WTC11 (cell line): ENCODE measurements at regions not wholly inside any gene's neighbourhood (a gene's known extent, or its start where the extent isn't known, plus 50 kb on each side); places are given as distances from the start of the nearest gene placed in this dataset.

Source experiments
- ATAC-seq: fragments of 200-7000 bp; cut with Tn5 transposase; 2 replicates; pipeline ENCODE4 v1.10.0; 2021; ENCODE audit warnings: mild to moderate bottlenecking, moderate library complexity
- CTCF ChIA-PET: fragments of 300-600 bp; sonication (Branson Sonifier 250); formaldehyde crosslinking; loops from one replicate; lab custom pipeline; 2021; ENCODE audit warnings: antibody characterized with exemption; lab: Charles Lee
- POLR2A ChIA-PET: fragments of 350-600 bp; sonication (Branson Sonifier 250); formaldehyde crosslinking; loops from one replicate; lab custom pipeline; 2021; ENCODE audit warnings: antibody characterized with exemption; lab: Charles Lee
- DNase-seq: peaks from one replicate; pipeline ENCODE4 v3.0.0; 2021; ENCODE audit warnings: low spot score
- H3K27ac Mint-ChIP-seq: 2 replicates; pipeline ENCODE4 v1.8.0; 2021; ENCODE audit warnings: mixed read lengths
- H3K27me3 Mint-ChIP-seq: 2 replicates; pipeline ENCODE4 v1.8.0; 2021; ENCODE audit warnings: low read depth, mild to moderate bottlenecking, moderate library complexity, mixed read lengths
- H3K36me3 Mint-ChIP-seq: 2 replicates; pipeline ENCODE4 v1.8.0; 2021; ENCODE audit warnings: mixed read lengths
- H3K4me1 Mint-ChIP-seq: 2 replicates; pipeline ENCODE4 v1.8.0; 2022; ENCODE audit warnings: mixed read lengths
- H3K4me3 Mint-ChIP-seq: 2 replicates; pipeline ENCODE4 v1.8.0; 2021; ENCODE audit warnings: mild to moderate bottlenecking, moderate library complexity, mixed read lengths
- H3K9me3 Mint-ChIP-seq: 2 replicates; pipeline ENCODE4 v1.8.0; 2021; ENCODE audit warnings: mixed read lengths
- ATF2 ChIP-seq: sonication (generic); formaldehyde crosslinking; IDR thresholded peaks from 2 replicates; pipeline ENCODE4 v1.8.1; 2022; ENCODE audit warnings: low read depth, missing genetic modification reagents, borderline replicate concordance
- ATF6 ChIP-seq: sonication (generic); formaldehyde crosslinking; IDR thresholded peaks from 2 replicates; pipeline ENCODE4 v1.8.1; 2023; ENCODE audit warnings: mild to moderate bottlenecking, missing genetic modification reagents
- EMX1 ChIP-seq: fragments of 250-450 bp; sonication (Bioruptor Pico); IDR thresholded peaks from 2 replicates; pipeline ENCODE4 v1.8.0; 2021; ENCODE audit warnings: mild to moderate bottlenecking
- ETV6 ChIP-seq: sonication (generic); formaldehyde crosslinking; IDR thresholded peaks from 2 replicates; pipeline ENCODE4 v1.8.1; 2022; ENCODE audit warnings: mild to moderate bottlenecking, missing genetic modification reagents
- FOXK1 ChIP-seq: sonication (generic); formaldehyde crosslinking; IDR thresholded peaks from 2 replicates; pipeline ENCODE4 v1.8.0; 2022; ENCODE audit warnings: mild to moderate bottlenecking, moderate library complexity, missing genetic modification reagents
- FOXP4 ChIP-seq: sonication (generic); formaldehyde crosslinking; IDR thresholded peaks from 2 replicates; pipeline ENCODE4 v1.8.0; 2022; ENCODE audit warnings: mild to moderate bottlenecking, missing genetic modification reagents
- GRHL2 ChIP-seq: fragments of 250-450 bp; sonication (Bioruptor Pico); IDR thresholded peaks from 2 replicates; pipeline ENCODE4 v1.8.0; 2022; ENCODE audit warnings: mild to moderate bottlenecking, moderate library complexity; ENCODE audit not compliant: insufficient replicate concordance, severe bottlenecking
- KAT7 ChIP-seq: sonication (generic); formaldehyde crosslinking; IDR thresholded peaks from 2 replicates; pipeline ENCODE4 v1.8.1; 2023; ENCODE audit warnings: missing genetic modification reagents, mild to moderate bottlenecking, borderline replicate concordance
- PRRX2 ChIP-seq: fragments of 250-450 bp; sonication (Bioruptor Pico); IDR thresholded peaks from 2 replicates; pipeline ENCODE4 v1.8.0; 2021; ENCODE audit warnings: mild to moderate bottlenecking
- RORB ChIP-seq: fragments of 250-450 bp; sonication (Bioruptor Pico); IDR thresholded peaks from 2 replicates; pipeline ENCODE4 v1.9.0; 2021; ENCODE audit warnings: mild to moderate bottlenecking
- TP53 ChIP-seq: sonication (generic); formaldehyde crosslinking; IDR thresholded peaks from 2 replicates; pipeline ENCODE4 v1.8.1; 2023; ENCODE audit warnings: mild to moderate bottlenecking, missing genetic modification reagents
- ZNF317 ChIP-seq: sonication (generic); formaldehyde crosslinking; IDR thresholded peaks from 2 replicates; pipeline ENCODE4 v1.8.1; 2023; ENCODE audit warnings: low read depth, mild to moderate bottlenecking, moderate library complexity, missing genetic modification reagents, borderline replicate concordance
- ZNF425 ChIP-seq: fragments of 250-450 bp; sonication (Bioruptor Pico); conservative IDR thresholded peaks from 2 replicates; pipeline ENCODE4 v1.9.0; 2021; ENCODE audit warnings: mild to moderate bottlenecking

GRCh38 chr3:124082343-124082742, 90.4 kb upstream of the ROPN1 start:
- Mint-ChIP-seq H3K9me3 (no peaks in the 10 kb centered on the region; the same call in 1 of the 2 replicates), H3K4me3 (no peak overlapping the region), H3K4me1 (peaks cover 11% of the 10 kb centered on the region), H3K36me3 (no peaks in the 10 kb centered on the region), H3K27me3 (no peaks in the 10 kb centered on the region)
- no peak for ATAC-seq
- ChIA-PET CTCF (interaction anchor here (2.5 to 4.0 kb wide), 2 partner anchors 49 to 66 kb away, joined by 9 to 30 read pairs; partner anchors contain the start of gene KALRN), POLR2A (no interaction called here)
- no peak for TF ChIP-seq RORB (CRISPR knock-in tag)
- no peak for TF ChIP-seq TP53 (CRISPR knock-in tag)
- TF ChIP-seq GRHL2 (CRISPR knock-in tag), result no peak
- no peak for TF ChIP-seq ATF6 (CRISPR knock-in tag)
- no peak for TF ChIP-seq ZNF425 (CRISPR knock-in tag)
- TF ChIP-seq KAT7 (CRISPR knock-in tag), result no peak
- no peak for TF ChIP-seq ZNF317 (CRISPR knock-in tag)
- no peak for TF ChIP-seq ETV6
- TF ChIP-seq ATF2 (CRISPR knock-in tag), result no peak
- TF ChIP-seq, all 79 proteins: peak for 0
- H3K27ac Mint-ChIP-seq, result no peak overlapping the region
- DNase-seq, result no peak

- Mint-ChIP-seq H3K4me1 (peaks cover 6% of the 10 kb centered on the region), H3K9me3 (no peaks in the 10 kb centered on the region; the same call in 1 of the 2 replicates), H3K27ac (no peak overlapping the region), H3K36me3 (no peaks in the 10 kb centered on the region), H3K4me3 (no peak overlapping the region), H3K27me3 (no peaks in the 10 kb centered on the region)
- no peak for TF ChIP-seq FOXP4 (CRISPR knock-in tag)
- no peak for TF ChIP-seq KAT7 (CRISPR knock-in tag)
- TF ChIP-seq EMX1 (CRISPR knock-in tag), result no peak
- no peak for TF ChIP-seq ATF6 (CRISPR knock-in tag)
- no peak for TF ChIP-seq PRRX2 (CRISPR knock-in tag)
- no peak for TF ChIP-seq FOXK1 (CRISPR knock-in tag)
- DNase-seq (no peak), ATAC-seq (no peak)
- ChIA-PET POLR2A (no interaction called here), CTCF (interaction anchor here (1.0 to 2.7 kb wide), 3 partner anchors 51 to 163 kb away, joined by 3 to 9 read pairs (median 7); partner anchors contain the start of gene KALRN)
These were observed 92.3 kb upstream of the ROPN1 start for GRCh38 chr3:124084022-124084881.
